Ramos (cell line): ENCODE measurements at regions not wholly inside any gene's neighbourhood (a gene's known extent, or its start where the extent isn't known, plus 50 kb on each side); places are given as distances from the start of the nearest gene placed in this dataset.

ENCODE experiments used
- in situ Hi-C: fragments of 300-500 bp; cut with MboI; formaldehyde crosslinking; loops from one replicate; pipeline ENCODE4 v1.14.3; 2022; ENCODE audit warnings: low sequenced_read_pairs; ENCODE audit not compliant: unreplicated experiment

- in situ Hi-C loops, result no loop called here
These were observed 663.4 kb upstream of the LCORL start for GRCh38 chr4:18684932-18685331.

- in situ Hi-C loops, result no loop called here
These were observed 655.0 kb upstream of the LCORL start for GRCh38 chr4:18676526-18676915.

GRCh38 chr4:18675586-18676525 lies 654.3 kb upstream of the LCORL start:
- in situ Hi-C loops, result no loop called here

GRCh38 chr4:18670034-18670433 lies 648.5 kb upstream of the LCORL start:
- in situ Hi-C loops, result no loop called here

GRCh38 chr4:18669390-18669789 lies 647.8 kb upstream of the LCORL start:
- in situ Hi-C loops, result no loop called here

- in situ Hi-C loops, result no loop called here
These were observed 644.8 kb upstream of the LCORL start for GRCh38 chr4:18666322-18666721.

GRCh38 chr4:18664171-18664570 lies 642.6 kb upstream of the LCORL start:
- in situ Hi-C loops, result no loop called here

GRCh38 chr4:18645351-18645750 lies 623.8 kb upstream of the LCORL start:
- in situ Hi-C loops, result no loop called here

- in situ Hi-C loops, result no loop called here
These were observed 619.8 kb upstream of the LCORL start for GRCh38 chr4:18641334-18641733.

GRCh38 chr4:18638031-18638430 lies 616.5 kb upstream of the LCORL start:
- in situ Hi-C loops, result no loop called here

GRCh38 chr4:18636001-18636585 lies 614.5 kb upstream of the LCORL start:
- in situ Hi-C loops, result no loop called here

GRCh38 chr4:18635531-18635930 lies 614.0 kb upstream of the LCORL start:
- in situ Hi-C loops, result no loop called here

GRCh38 chr4:18631586-18631985 lies 610.0 kb upstream of the LCORL start:
- in situ Hi-C loops, result no loop called here

GRCh38 chr4:18630218-18631110 lies 608.9 kb upstream of the LCORL start:
- in situ Hi-C loops, result no loop called here

GRCh38 chr4:18627447-18628005 lies 606.0 kb upstream of the LCORL start:
- in situ Hi-C loops, result no loop called here

- in situ Hi-C loops, result no loop called here
These were observed 605.4 kb upstream of the LCORL start for GRCh38 chr4:18626996-18627395.

GRCh38 chr4:18626366-18626765 lies 604.8 kb upstream of the LCORL start:
- in situ Hi-C loops, result no loop called here

GRCh38 chr4:18621186-18621585 lies 599.6 kb upstream of the LCORL start:
- in situ Hi-C loops, result no loop called here

- in situ Hi-C loops, result no loop called here
These were observed 595.2 kb upstream of the LCORL start for GRCh38 chr4:18616720-18617119.

- in situ Hi-C loops, result no loop called here
These were observed 589.5 kb upstream of the LCORL start for GRCh38 chr4:18611026-18611425.
